ENCODE measurements at regions not wholly inside any gene's neighbourhood (a gene's known extent, or its start where the extent isn't known, plus 50 kb on each side); places are given as distances from the start of the nearest gene placed in this dataset.

DNA sequence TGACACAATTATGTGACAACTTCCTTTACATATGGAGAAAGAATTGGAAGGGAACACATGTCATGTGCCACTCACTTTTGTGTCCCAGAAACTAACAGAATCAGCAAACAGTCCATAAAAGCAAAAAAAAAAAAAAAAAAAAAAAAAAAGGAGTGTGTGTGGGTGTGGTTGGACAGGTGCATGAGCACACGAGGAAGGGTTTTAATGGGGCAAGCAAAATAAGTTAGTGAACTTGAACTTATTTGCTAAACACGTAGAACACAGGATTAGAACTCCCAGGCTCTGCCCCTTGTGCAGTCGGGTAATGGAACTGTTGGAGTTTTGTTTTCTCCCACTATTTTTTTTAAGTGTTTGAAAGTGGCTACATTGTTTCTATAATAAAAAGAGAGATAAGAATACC, 74.8 kb upstream of the PJA2 start:
- Histone ChIP-seq H3K36me3 (replicated peaks; ENCODE audit: insufficient read depth, low read length) (no peaks in the 10 kb centered on the region), H3K27ac (ENCODE audit: low read length) (no peak overlapping the region), H3K79me2 (ENCODE audit: low read length) (no peaks in the 10 kb centered on the region), H3K4me3 (ENCODE audit: low read length) (no peak overlapping the region), H3F3A (ENCODE audit: insufficient read depth, low read length) (no peaks in the 10 kb centered on the region), H3K27me3 (replicated peaks; ENCODE audit: insufficient read depth, low read length) (no peaks in the 10 kb centered on the region), H4K20me1 (ENCODE audit: insufficient read depth, low read length) (no peaks in the 10 kb centered on the region), H2AFZ (ENCODE audit: low read length) (no peak overlapping the region), H3K9me3 (replicated peaks; ENCODE audit: insufficient read depth, low read length) (no peaks in the 10 kb centered on the region), H3K9ac (ENCODE audit: low read length) (no peak overlapping the region), H3K9me2 (replicated peaks; ENCODE audit: insufficient read depth, low read length) (no peaks in the 10 kb centered on the region), H3K4me1 (ENCODE audit: low read length) (peaks cover 13% of the 10 kb centered on the region), H3K4me2 (ENCODE audit: low read depth, low read length) (0 out of 2 replicates have a peak overlapping the region, but pooled peaks have one; percentile 5)
- DNase-seq, result no peak
- no peak for TF ChIP-seq CTCF (IDR thresholded peaks at IDR 0.05; ENCODE audit: low read length)

- Histone ChIP-seq H3K27ac (ENCODE audit: low read length) (no peak overlapping the region), H3K4me2 (ENCODE audit: low read depth, low read length) (0 out of 2 replicates have a peak overlapping the region, but pooled peaks have one; percentile 7), H3K9me2 (replicated peaks; ENCODE audit: insufficient read depth, low read length) (no peaks in the 10 kb centered on the region), H3K79me2 (ENCODE audit: low read length) (no peaks in the 10 kb centered on the region), H3K9ac (ENCODE audit: low read length) (no peak overlapping the region), H3K27me3 (replicated peaks; ENCODE audit: insufficient read depth, low read length) (no peaks in the 10 kb centered on the region), H4K20me1 (ENCODE audit: insufficient read depth, low read length) (no peaks in the 10 kb centered on the region), H3K4me1 (ENCODE audit: low read length) (peaks cover 13% of the 10 kb centered on the region), H3K4me3 (ENCODE audit: low read length) (no peak overlapping the region), H3K36me3 (replicated peaks; ENCODE audit: insufficient read depth, low read length) (no peaks in the 10 kb centered on the region), H3F3A (ENCODE audit: insufficient read depth, low read length) (no peaks in the 10 kb centered on the region), H3K9me3 (replicated peaks; ENCODE audit: insufficient read depth, low read length) (no peaks in the 10 kb centered on the region), H2AFZ (ENCODE audit: low read length) (0 out of 2 replicates have a peak overlapping the region, but pooled peaks have one; percentile 6)
- DNase-seq, result no peak
- TF ChIP-seq EZH2 (optimal IDR thresholded peaks at IDR 0.05; ENCODE audit: low read depth, low read length) (no peak), EZH2phosphoT487 (IDR thresholded peaks at IDR 0.05; ENCODE audit: low read length) (no peak), CTCF (IDR thresholded peaks at IDR 0.05; ENCODE audit: low read length) (no peak)
Measured at GRCh38 chr5:109483395-109483971, 73.7 kb upstream of the PJA2 start.

- Histone ChIP-seq H3K9me3 (replicated peaks; ENCODE audit: insufficient read depth, low read length) (no peaks in the 10 kb centered on the region), H3K9ac (ENCODE audit: low read length) (no peak overlapping the region), H3K9me2 (replicated peaks; ENCODE audit: insufficient read depth, low read length) (no peaks in the 10 kb centered on the region), H3K79me2 (ENCODE audit: low read length) (no peaks in the 10 kb centered on the region), H3K27me3 (replicated peaks; ENCODE audit: insufficient read depth, low read length) (no peaks in the 10 kb centered on the region), H3K4me1 (ENCODE audit: low read length) (peaks cover 13% of the 10 kb centered on the region), H3K4me2 (ENCODE audit: low read depth, low read length) (no peak overlapping the region), H3F3A (ENCODE audit: insufficient read depth, low read length) (no peaks in the 10 kb centered on the region), H2AFZ (ENCODE audit: low read length) (no peak overlapping the region), H3K36me3 (replicated peaks; ENCODE audit: insufficient read depth, low read length) (no peaks in the 10 kb centered on the region), H3K4me3 (ENCODE audit: low read length) (no peak overlapping the region), H3K27ac (ENCODE audit: low read length) (no peak overlapping the region), H4K20me1 (ENCODE audit: insufficient read depth, low read length) (no peaks in the 10 kb centered on the region)
- no peak for TF ChIP-seq CTCF (IDR thresholded peaks at IDR 0.05; ENCODE audit: low read length)
- no peak for TF ChIP-seq EZH2 (optimal IDR thresholded peaks at IDR 0.05; ENCODE audit: low read depth, low read length)
- no peak for TF ChIP-seq EZH2phosphoT487 (IDR thresholded peaks at IDR 0.05; ENCODE audit: low read length)
- no peak for DNase-seq
Measured at GRCh38 chr5:109482748-109483147, 73.0 kb upstream of the PJA2 start.
